ENCODE measurements at regions not wholly inside any gene's neighbourhood (a gene's known extent, or its start where the extent isn't known, plus 50 kb on each side); places are given as distances from the start of the nearest gene placed in this dataset.
A peak's percentile ranks its signal among the peaks of the same experiment; 100 is the strongest.

GRCh38 chr3:177538750-177539730 lies 341.8 kb upstream of the TBL1XR1 start (continued):
- TF ChIP-seq ARNTL (CRISPR knock-in tag; IDR thresholded peaks at IDR 0.05) = peak; percentile 63; the same call in 1 of the 2 replicates
- peak; percentile 34; the same call in 1 of the 2 replicates for TF ChIP-seq GATAD2A (CRISPR knock-in tag; IDR thresholded peaks at IDR 0.05)
- TF ChIP-seq, protein P1, sequence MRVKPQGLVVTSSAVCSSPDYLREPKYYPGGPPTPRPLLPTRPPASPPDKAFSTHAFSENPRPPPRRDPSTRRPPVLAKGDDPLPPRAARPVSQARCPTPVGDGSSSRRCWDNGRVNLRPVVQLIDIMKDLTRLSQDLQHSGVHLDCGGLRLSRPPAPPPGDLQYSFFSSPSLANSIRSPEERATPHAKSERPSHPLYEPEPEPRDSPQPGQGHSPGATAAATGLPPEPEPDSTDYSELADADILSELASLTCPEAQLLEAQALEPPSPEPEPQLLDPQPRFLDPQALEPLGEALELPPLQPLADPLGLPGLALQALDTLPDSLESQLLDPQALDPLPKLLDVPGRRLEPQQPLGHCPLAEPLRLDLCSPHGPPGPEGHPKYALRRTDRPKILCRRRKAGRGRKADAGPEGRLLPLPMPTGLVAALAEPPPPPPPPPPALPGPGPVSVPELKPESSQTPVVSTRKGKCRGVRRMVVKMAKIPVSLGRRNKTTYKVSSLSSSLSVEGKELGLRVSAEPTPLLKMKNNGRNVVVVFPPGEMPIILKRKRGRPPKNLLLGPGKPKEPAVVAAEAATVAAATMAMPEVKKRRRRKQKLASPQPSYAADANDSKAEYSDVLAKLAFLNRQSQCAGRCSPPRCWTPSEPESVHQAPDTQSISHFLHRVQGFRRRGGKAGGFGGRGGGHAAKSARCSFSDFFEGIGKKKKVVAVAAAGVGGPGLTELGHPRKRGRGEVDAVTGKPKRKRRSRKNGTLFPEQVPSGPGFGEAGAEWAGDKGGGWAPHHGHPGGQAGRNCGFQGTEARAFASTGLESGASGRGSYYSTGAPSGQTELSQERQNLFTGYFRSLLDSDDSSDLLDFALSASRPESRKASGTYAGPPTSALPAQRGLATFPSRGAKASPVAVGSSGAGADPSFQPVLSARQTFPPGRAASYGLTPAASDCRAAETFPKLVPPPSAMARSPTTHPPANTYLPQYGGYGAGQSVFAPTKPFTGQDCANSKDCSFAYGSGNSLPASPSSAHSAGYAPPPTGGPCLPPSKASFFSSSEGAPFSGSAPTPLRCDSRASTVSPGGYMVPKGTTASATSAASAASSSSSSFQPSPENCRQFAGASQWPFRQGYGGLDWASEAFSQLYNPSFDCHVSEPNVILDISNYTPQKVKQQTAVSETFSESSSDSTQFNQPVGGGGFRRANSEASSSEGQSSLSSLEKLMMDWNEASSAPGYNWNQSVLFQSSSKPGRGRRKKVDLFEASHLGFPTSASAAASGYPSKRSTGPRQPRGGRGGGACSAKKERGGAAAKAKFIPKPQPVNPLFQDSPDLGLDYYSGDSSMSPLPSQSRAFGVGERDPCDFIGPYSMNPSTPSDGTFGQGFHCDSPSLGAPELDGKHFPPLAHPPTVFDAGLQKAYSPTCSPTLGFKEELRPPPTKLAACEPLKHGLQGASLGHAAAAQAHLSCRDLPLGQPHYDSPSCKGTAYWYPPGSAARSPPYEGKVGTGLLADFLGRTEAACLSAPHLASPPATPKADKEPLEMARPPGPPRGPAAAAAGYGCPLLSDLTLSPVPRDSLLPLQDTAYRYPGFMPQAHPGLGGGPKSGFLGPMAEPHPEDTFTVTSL (CRISPR knock-in tag; IDR thresholded peaks at IDR 0.05; ENCODE audit: borderline replicate concordance) = peak; percentile 58; the same call in 1 of the 2 replicates
- TF ChIP-seq HMG20A (CRISPR knock-in tag; IDR thresholded peaks at IDR 0.05; ENCODE audit: borderline replicate concordance) = peak; percentile 65; the same call in 1 of the 2 replicates
- peak; percentile 76; the same call in 1 of the 2 replicates for TF ChIP-seq ETV5 (CRISPR knock-in tag; IDR thresholded peaks at IDR 0.05; ENCODE audit: borderline replicate concordance)
- no peak; the same call in 1 of the 2 replicates for TF ChIP-seq NCOA2 (CRISPR knock-in tag; IDR thresholded peaks at IDR 0.05)
- peak; percentile 31; the same call in 1 of the 2 replicates for TF ChIP-seq BHLHE40 (IDR thresholded peaks at IDR 0.05; ENCODE audit: low read length)
- no peak for TF ChIP-seq TP53 (CRISPR knock-in tag; conservative IDR thresholded peaks at IDR 0.05)
- TF ChIP-seq, protein P2, sequence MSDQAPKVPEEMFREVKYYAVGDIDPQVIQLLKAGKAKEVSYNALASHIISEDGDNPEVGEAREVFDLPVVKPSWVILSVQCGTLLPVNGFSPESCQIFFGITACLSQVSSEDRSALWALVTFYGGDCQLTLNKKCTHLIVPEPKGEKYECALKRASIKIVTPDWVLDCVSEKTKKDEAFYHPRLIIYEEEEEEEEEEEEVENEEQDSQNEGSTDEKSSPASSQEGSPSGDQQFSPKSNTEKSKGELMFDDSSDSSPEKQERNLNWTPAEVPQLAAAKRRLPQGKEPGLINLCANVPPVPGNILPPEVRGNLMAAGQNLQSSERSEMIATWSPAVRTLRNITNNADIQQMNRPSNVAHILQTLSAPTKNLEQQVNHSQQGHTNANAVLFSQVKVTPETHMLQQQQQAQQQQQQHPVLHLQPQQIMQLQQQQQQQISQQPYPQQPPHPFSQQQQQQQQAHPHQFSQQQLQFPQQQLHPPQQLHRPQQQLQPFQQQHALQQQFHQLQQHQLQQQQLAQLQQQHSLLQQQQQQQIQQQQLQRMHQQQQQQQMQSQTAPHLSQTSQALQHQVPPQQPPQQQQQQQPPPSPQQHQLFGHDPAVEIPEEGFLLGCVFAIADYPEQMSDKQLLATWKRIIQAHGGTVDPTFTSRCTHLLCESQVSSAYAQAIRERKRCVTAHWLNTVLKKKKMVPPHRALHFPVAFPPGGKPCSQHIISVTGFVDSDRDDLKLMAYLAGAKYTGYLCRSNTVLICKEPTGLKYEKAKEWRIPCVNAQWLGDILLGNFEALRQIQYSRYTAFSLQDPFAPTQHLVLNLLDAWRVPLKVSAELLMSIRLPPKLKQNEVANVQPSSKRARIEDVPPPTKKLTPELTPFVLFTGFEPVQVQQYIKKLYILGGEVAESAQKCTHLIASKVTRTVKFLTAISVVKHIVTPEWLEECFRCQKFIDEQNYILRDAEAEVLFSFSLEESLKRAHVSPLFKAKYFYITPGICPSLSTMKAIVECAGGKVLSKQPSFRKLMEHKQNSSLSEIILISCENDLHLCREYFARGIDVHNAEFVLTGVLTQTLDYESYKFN (CRISPR knock-in tag; conservative IDR thresholded peaks at IDR 0.05) = peak; percentile 69; the same call in 1 of the 2 replicates
- TF ChIP-seq, protein P3, sequence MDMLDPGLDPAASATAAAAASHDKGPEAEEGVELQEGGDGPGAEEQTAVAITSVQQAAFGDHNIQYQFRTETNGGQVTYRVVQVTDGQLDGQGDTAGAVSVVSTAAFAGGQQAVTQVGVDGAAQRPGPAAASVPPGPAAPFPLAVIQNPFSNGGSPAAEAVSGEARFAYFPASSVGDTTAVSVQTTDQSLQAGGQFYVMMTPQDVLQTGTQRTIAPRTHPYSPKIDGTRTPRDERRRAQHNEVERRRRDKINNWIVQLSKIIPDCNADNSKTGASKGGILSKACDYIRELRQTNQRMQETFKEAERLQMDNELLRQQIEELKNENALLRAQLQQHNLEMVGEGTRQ (IDR thresholded peaks at IDR 0.05; ENCODE audit: low read depth, low read length) = no peak
- TF ChIP-seq, protein P3 (CRISPR knock-in tag; IDR thresholded peaks at IDR 0.05; ENCODE audit: borderline replicate concordance) = peak; percentile 67; the same call in 1 of the 2 replicates
- TF ChIP-seq NCOR1 (IDR thresholded peaks at IDR 0.05; ENCODE audit: borderline replicate concordance, low read length) = no peak
- TF ChIP-seq KLF9 (CRISPR knock-in tag; IDR thresholded peaks at IDR 0.05; ENCODE audit: low read depth) = 0 out of 2 replicates have a peak, but pooled peaks have one; percentile 29
- no peak for TF ChIP-seq LCORL (IDR thresholded peaks at IDR 0.05)
- peak; percentile 13; the same call in 1 of the 2 replicates for TF ChIP-seq LCORL (CRISPR knock-in tag; IDR thresholded peaks at IDR 0.05)
- TF ChIP-seq MED1 (CRISPR knock-in tag; IDR thresholded peaks at IDR 0.05) = peak; percentile 64
- TF ChIP-seq MAFK (conservative IDR thresholded peaks at IDR 0.05 in 1 of 2, IDR thresholded peaks at IDR 0.05 in 1 of 2; ENCODE audit: low read length in 2 of 2) = no peak
- no peak for TF ChIP-seq ZNF713 (CRISPR knock-in tag; IDR thresholded peaks at IDR 0.05)
- peak; percentile 89 for TF ChIP-seq FOXA3 (CRISPR knock-in tag; IDR thresholded peaks at IDR 0.05)
